ENCODE measurements at regions not wholly inside any gene's neighbourhood (a gene's known extent, or its start where the extent isn't known, plus 50 kb on each side); places are given as distances from the start of the nearest gene placed in this dataset.

DNA sequence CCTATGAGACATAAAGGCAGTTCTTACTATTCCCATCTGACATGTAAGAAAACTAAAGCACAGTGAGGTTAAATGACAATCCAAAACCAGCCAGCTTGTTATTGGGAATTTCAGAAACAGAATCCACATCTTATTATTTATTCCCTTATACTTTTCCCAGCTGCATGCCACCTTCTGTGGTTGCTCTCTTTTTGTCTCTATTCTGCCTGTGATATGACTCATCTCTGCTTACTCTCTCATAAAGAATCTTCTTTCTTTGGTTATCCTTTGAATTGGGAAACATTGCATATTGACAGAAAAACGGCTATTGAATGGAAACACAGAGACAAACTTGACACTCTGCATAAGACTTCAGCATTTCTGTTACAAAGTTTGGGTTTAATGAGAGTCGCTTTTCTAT lies 183.2 kb downstream of the TLR4 start:
- TF ChIP-seq CTCF (IDR thresholded peaks at IDR 0.05) (no peak), POLR2A (IDR thresholded peaks at IDR 0.05; ENCODE audit: low read depth) (no peak), POLR2AphosphoS5 (IDR thresholded peaks at IDR 0.05) (no peak)

Data from esophagus muscularis mucosa (tissue), 3 donors.